HEK293 (cell line): ENCODE measurements at regions not wholly inside any gene's neighbourhood (a gene's known extent, or its start where the extent isn't known, plus 50 kb on each side); places are given as distances from the start of the nearest gene placed in this dataset.

Experiments
- CTCF ChIA-PET: fragments of 350-600 bp; formaldehyde crosslinking; extraction: SDS; loops from one replicate; lab custom pipeline; 2021; ENCODE audit warnings: antibody characterized with exemption; lab: Yijun Ruan, JAX
- POLR2A ChIA-PET: fragments of 300-600 bp; formaldehyde crosslinking; extraction: SDS; loops from one replicate; lab custom pipeline; 2020; ENCODE audit warnings: antibody characterized with exemption, inconsistent platforms; lab: Yijun Ruan, JAX
- H3K27ac ChIP-seq: fragments of 200-500 bp; sonication (Bioruptor generic); 2 replicates; pipeline ENCODE4 v1.5.1; 2014; ENCODE audit warnings: low read depth, low read length, control low read depth, inconsistent platforms; ENCODE audit errors: extremely low read depth
- H3K36me3 ChIP-seq, 2 experiments: fragments of 200-500 bp in 1 of 2; sonication (Bioruptor generic) in 1 of 2; 1 replicate in 1 of 2; 2 replicates in 1 of 2; pipeline ENCODE4 v1.5.1; 2014 to 2017; ENCODE audit warnings: inconsistent platforms in 2 of 2, low read length in 2 of 2; ENCODE audit not compliant: control insufficient read depth in 2 of 2, insufficient read depth in 1 of 2
- H3K4me1 ChIP-seq: fragments of 200-500 bp; sonication (Bioruptor generic); 2 replicates; pipeline ENCODE4 v1.5.1; 2014; ENCODE audit warnings: mild to moderate bottlenecking, low read length, inconsistent platforms; ENCODE audit not compliant: control insufficient read depth, insufficient read depth
- H3K4me3 ChIP-seq: 2 replicates; pipeline ENCODE4 v1.5.1; 2011; ENCODE audit warnings: low read depth, mild to moderate bottlenecking, control low read depth, low read length, moderate library complexity
- H3K9me3 ChIP-seq: fragments of 200-500 bp; sonication (Bioruptor generic); 2 replicates; pipeline ENCODE4 v1.5.1; 2014; ENCODE audit warnings: low read depth, low read length, inconsistent platforms; ENCODE audit not compliant: control insufficient read depth, insufficient read depth
- HOXD13 ChIP-seq: sonication (generic); formaldehyde crosslinking; IDR thresholded peaks from 2 replicates; pipeline ENCODE4 v1.8.0; 2022; ENCODE audit warnings: missing genetic modification reagents, borderline replicate concordance
- MEIS1 ChIP-seq: sonication (generic); formaldehyde crosslinking; IDR thresholded peaks from 2 replicates; pipeline ENCODE4 v1.8.1; 2022; ENCODE audit warnings: missing genetic modification reagents, mild to moderate bottlenecking, borderline replicate concordance
- REPIN1 ChIP-seq: fragments of 450-650 bp; formaldehyde crosslinking; IDR thresholded peaks from 2 replicates; pipeline ENCODE4 v1.5.1; 2017; ENCODE audit warnings: missing biosample characterization, missing genetic modification characterization, low read depth
- TRIM28 ChIP-seq: IDR thresholded peaks from 2 replicates; pipeline ENCODE4 v1.6.1; 2011; ENCODE audit warnings: low read length, control low read depth, borderline replicate concordance
- ZBTB1 ChIP-seq: fragments of 450-650 bp; formaldehyde crosslinking; IDR thresholded peaks from 2 replicates; pipeline ENCODE4 v1.5.1; 2016; ENCODE audit warnings: missing biosample characterization, missing genetic modification characterization
- ZBTB48 ChIP-seq: fragments of 450-650 bp; formaldehyde crosslinking; IDR thresholded peaks from 2 replicates; pipeline ENCODE4 v1.5.1; 2016; ENCODE audit warnings: missing biosample characterization, missing genetic modification characterization
- ZNF114 ChIP-seq: fragments of 450-650 bp; formaldehyde crosslinking; IDR thresholded peaks from 2 replicates; pipeline ENCODE4 v1.5.0; 2017; ENCODE audit warnings: missing biosample characterization, missing genetic modification characterization
- ZNF221 ChIP-seq: fragments of 450-650 bp; formaldehyde crosslinking; IDR thresholded peaks from 2 replicates; pipeline ENCODE4 v1.5.1; 2017; ENCODE audit warnings: missing biosample characterization, missing genetic modification characterization, borderline replicate concordance
- ZNF324 ChIP-seq: fragments of 450-650 bp; formaldehyde crosslinking; IDR thresholded peaks from 2 replicates; pipeline ENCODE4 v1.5.1; 2016; ENCODE audit warnings: missing biosample characterization, missing genetic modification characterization
- ZNF398 ChIP-seq: fragments of 450-650 bp; formaldehyde crosslinking; IDR thresholded peaks from 2 replicates; pipeline ENCODE4 v1.5.1; 2017; ENCODE audit warnings: missing biosample characterization, missing genetic modification characterization
- ZNF416 ChIP-seq: fragments of 450-650 bp; formaldehyde crosslinking; IDR thresholded peaks from 2 replicates; pipeline ENCODE4 v1.5.1; 2016; ENCODE audit warnings: missing biosample characterization, missing genetic modification characterization
- ZNF426 ChIP-seq: fragments of 450-650 bp; formaldehyde crosslinking; IDR thresholded peaks from 2 replicates; pipeline ENCODE4 v1.5.1; 2017; ENCODE audit warnings: missing biosample characterization, missing genetic modification characterization, mild to moderate bottlenecking, inconsistent platforms, moderate library complexity
- ZNF433 ChIP-seq: fragments of 450-650 bp; formaldehyde crosslinking; IDR thresholded peaks from 2 replicates; pipeline ENCODE4 v1.5.1; 2016; ENCODE audit warnings: missing biosample characterization, missing genetic modification characterization, low read depth
- ZNF518A ChIP-seq: fragments of 450-650 bp; formaldehyde crosslinking; conservative IDR thresholded peaks from 2 replicates; pipeline ENCODE4 v1.5.1; 2016; ENCODE audit warnings: low read depth, missing biosample characterization, missing genetic modification characterization
- ZNF560 ChIP-seq: fragments of 450-650 bp; formaldehyde crosslinking; IDR thresholded peaks from 2 replicates; pipeline ENCODE4 v1.5.1; 2017; ENCODE audit warnings: missing biosample characterization, missing genetic modification characterization, borderline replicate concordance
- ZNF580 ChIP-seq: fragments of 450-650 bp; formaldehyde crosslinking; IDR thresholded peaks from 2 replicates; pipeline ENCODE4 v1.5.1; 2016; ENCODE audit warnings: missing biosample characterization, missing genetic modification characterization
- ZNF623 ChIP-seq: fragments of 450-650 bp; formaldehyde crosslinking; IDR thresholded peaks from 2 replicates; pipeline ENCODE4 v1.5.1; 2016; ENCODE audit warnings: missing biosample characterization, missing genetic modification characterization
- ZNF654 ChIP-seq: fragments of 450-650 bp; formaldehyde crosslinking; IDR thresholded peaks from 2 replicates; pipeline ENCODE4 v1.5.1; 2016; ENCODE audit warnings: low read depth, missing biosample characterization, missing genetic modification characterization
- ZNF701 ChIP-seq: fragments of 450-650 bp; formaldehyde crosslinking; IDR thresholded peaks from 2 replicates; pipeline ENCODE4 v1.5.1; 2016; ENCODE audit warnings: missing biosample characterization, missing genetic modification characterization
- ZNF704 ChIP-seq: fragments of 450-650 bp; formaldehyde crosslinking; IDR thresholded peaks from 2 replicates; pipeline ENCODE4 v1.5.1; 2016; ENCODE audit warnings: missing biosample characterization, missing genetic modification characterization
- ZNF843 ChIP-seq: fragments of 450-650 bp; formaldehyde crosslinking; IDR thresholded peaks from 2 replicates; pipeline ENCODE4 v1.5.1; 2016; ENCODE audit warnings: missing biosample characterization, missing genetic modification characterization
- ZSCAN5A ChIP-seq: fragments of 450-650 bp; formaldehyde crosslinking; IDR thresholded peaks from 2 replicates; pipeline ENCODE4 v1.5.1; 2016; ENCODE audit warnings: missing biosample characterization, missing genetic modification characterization

GRCh38 chr2:236646871-236647270, 77.2 kb downstream of the ACKR3 start:
- Histone ChIP-seq H3K27ac (no peak overlapping the region), H3K36me3 (no peaks in the 10 kb centered on the region), H3K4me1 (no peaks in the 10 kb centered on the region)
- POLR2A ChIA-PET, result no interaction called here
- TF ChIP-seq ZSCAN5A (no peak), ZNF433 (tag by site-specific recombination) (no peak), TRIM28 (no peak), ZNF701 (tag by site-specific recombination) (no peak), ZNF398 (tag by site-specific recombination) (no peak), ZNF426 (tag by site-specific recombination) (no peak)
- TF ChIP-seq, all 188 proteins: peak for 0
- Histone ChIP-seq H3K4me3 (no peak overlapping the region), H3K9me3 (no peaks in the 10 kb centered on the region)
- CTCF ChIA-PET, result interaction anchor here (0.9 kb wide), 1 partner anchor 84 kb away, joined by 6 read pairs; no protein-coding TSS in a partner anchor

- no peak overlapping the region for H3K27ac ChIP-seq
- H3K9me3 ChIP-seq, result no peaks in the 10 kb centered on the region
- CTCF ChIA-PET, result no interaction called here
- TF ChIP-seq ZBTB1 (tag by site-specific recombination) (no peak), ZNF843 (tag by site-specific recombination) (no peak), ZNF704 (no peak), ZNF416 (tag by site-specific recombination) (no peak), REPIN1 (tag by site-specific recombination) (no peak), ZNF114 (no peak), ZNF654 (tag by site-specific recombination) (no peak), ZBTB48 (no peak), ZNF560 (tag by site-specific recombination) (no peak), ZNF221 (no peak)
- no peaks in the 10 kb centered on the region for H3K36me3 ChIP-seq
- no peak overlapping the region for H3K4me3 ChIP-seq
- POLR2A ChIA-PET, result no interaction called here
- no peaks in the 10 kb centered on the region for H3K4me1 ChIP-seq
These were observed 78.0 kb downstream of the ACKR3 start for GRCh38 chr2:236647621-236648020.

- ChIA-PET POLR2A (no interaction called here), CTCF (interaction anchor here (0.7 kb wide), 1 partner anchor 319 kb away, joined by 3 read pairs; no protein-coding TSS in a partner anchor)
- Histone ChIP-seq H3K4me3 (no peak overlapping the region), H3K4me1 (no peaks in the 10 kb centered on the region), H3K36me3 (no peaks in the 10 kb centered on the region)
- no peak for TF ChIP-seq ZNF518A (tag by site-specific recombination)
- no peak for TF ChIP-seq MEIS1 (CRISPR knock-in tag)
- TF ChIP-seq ZNF324 (tag by site-specific recombination), result no peak
- no peak for TF ChIP-seq ZNF623 (tag by site-specific recombination)
- TF ChIP-seq ZNF560 (tag by site-specific recombination), result no peak
- TF ChIP-seq ZNF580, result no peak
- TF ChIP-seq HOXD13 (CRISPR knock-in tag), result no peak
- TF ChIP-seq, all 188 proteins: peak for 0
- Histone ChIP-seq H3K9me3 (no peaks in the 10 kb centered on the region), H3K27ac (no peak overlapping the region)
These were observed 84.2 kb downstream of the ACKR3 start for GRCh38 chr2:236653863-236654262.
